OCI-LY3 (cell line): ENCODE measurements at regions not wholly inside any gene's neighbourhood (a gene's known extent, or its start where the extent isn't known, plus 50 kb on each side); places are given as distances from the start of the nearest gene placed in this dataset.

ENCODE experiments used
- H2AFZ ChIP-seq: fragments of 200-600, 300-600 bp; shearing (Covaris generic); 2 replicates; pipeline ENCODE4 v1.6.0; 2014; ENCODE audit warnings: antibody characterized with exemption, low read depth, low read length
- H3K27ac ChIP-seq: fragments of 200-600, 300-600 bp; sonication (generic); 2 replicates; pipeline ENCODE4 v1.5.1; 2014; ENCODE audit warnings: mild to moderate bottlenecking, low read length, moderate library complexity, mixed read lengths
- H3K27me3 ChIP-seq: fragments of 200-600, 300-600 bp; sonication (generic); 2 replicates; pipeline ENCODE4 v1.6.1; 2014; ENCODE audit warnings: low read depth, low read length, mixed read lengths
- H3K36me3 ChIP-seq: fragments of 200-600, 300-600 bp; sonication (generic); replicated peaks from 2 replicates; pipeline ENCODE3; 2014; ENCODE audit warnings: low read depth, low read length, mixed read lengths
- H3K4me1 ChIP-seq: fragments of 300-600, 200-600 bp; sonication (generic); 2 replicates; pipeline ENCODE4 v1.6.1; 2014; ENCODE audit warnings: low read length, mixed read lengths
- H3K4me2 ChIP-seq: fragments of 200-600, 300-600 bp; sonication (generic); 2 replicates; pipeline ENCODE4 v1.6.1; 2014; ENCODE audit warnings: low read length, mixed read lengths
- H3K4me3 ChIP-seq: fragments of 300-600, 200-600 bp; sonication (generic); 2 replicates; pipeline ENCODE4 v1.5.1; 2014; ENCODE audit warnings: antibody characterized with exemption, mild to moderate bottlenecking, low read length, moderate library complexity
- H3K79me2 ChIP-seq: fragments of 300-600, 200-600 bp; shearing (Covaris generic); 2 replicates; pipeline ENCODE4 v1.6.1; 2014; ENCODE audit warnings: mild to moderate bottlenecking, low read length, mixed read lengths
- H3K9ac ChIP-seq: fragments of 300-600, 200-600 bp; shearing (Covaris generic); 2 replicates; pipeline ENCODE4 v1.6.0; 2014; ENCODE audit warnings: mild to moderate bottlenecking, low read length, moderate library complexity
- H3K9me3 ChIP-seq: fragments of 200-600, 300-600 bp; shearing (Covaris generic); 2 replicates; pipeline ENCODE4 v1.6.1; 2014; ENCODE audit warnings: low read length, mixed read lengths; ENCODE audit not compliant: insufficient read depth
- H4K20me1 ChIP-seq: fragments of 200-600, 300-600 bp; sonication (generic); 2 replicates; pipeline ENCODE4 v1.6.1; 2016; ENCODE audit warnings: low read length, mixed read lengths; ENCODE audit not compliant: insufficient read depth
- CTCF ChIP-seq: fragments of 200-600, 300-600 bp; sonication (generic); IDR thresholded peaks from 2 replicates; pipeline ENCODE4 v1.5.1; 2014; ENCODE audit warnings: antibody characterized with exemption, low read length, low read depth
- EZH2phosphoT487 ChIP-seq: fragments of 200-600 bp; shearing (Covaris generic); IDR thresholded peaks from 2 replicates; pipeline ENCODE4 v1.6.1; 2018; ENCODE audit warnings: antibody characterized with exemption, mixed run types, low read depth

- H2AFZ ChIP-seq, result no peak overlapping the region
- H3K79me2 ChIP-seq, result peaks cover 6% of the 10 kb centered on the region; the same call in 1 of the 2 replicates
- no peak overlapping the region for H3K27ac ChIP-seq
- H3K4me2 ChIP-seq, result no peak overlapping the region
- H4K20me1 ChIP-seq, result no peaks in the 10 kb centered on the region
- H3K27me3 ChIP-seq, result no peaks in the 10 kb centered on the region
- TF ChIP-seq CTCF (no peak), EZH2phosphoT487 (no peak)
- peaks cover 6% of the 10 kb centered on the region for H3K36me3 ChIP-seq
- peaks cover 41% of the 10 kb centered on the region for H3K4me1 ChIP-seq
- no peak overlapping the region for H3K4me3 ChIP-seq
- no peaks in the 10 kb centered on the region for H3K9me3 ChIP-seq
- H3K9ac ChIP-seq, result no peak overlapping the region
These were observed 402.4 kb upstream of the RGS6 start for GRCh38 chr14:71529848-71530247.

GRCh38 chr14:71532344-71532743 lies 399.9 kb upstream of the RGS6 start:
- Histone ChIP-seq H2AFZ (no peak overlapping the region), H4K20me1 (no peaks in the 10 kb centered on the region), H3K79me2 (no peaks in the 10 kb centered on the region; the same call in 1 of the 2 replicates), H3K27me3 (no peaks in the 10 kb centered on the region), H3K4me3 (peak overlapping the region; percentile 69), H3K36me3 (peaks cover 6% of the 10 kb centered on the region), H3K9ac (peak overlapping the region; percentile 77), H3K4me2 (peak overlapping the region; percentile 93), H3K4me1 (peaks cover 36% of the 10 kb centered on the region), H3K27ac (peak overlapping the region; percentile 87), H3K9me3 (no peaks in the 10 kb centered on the region)
- TF ChIP-seq CTCF (no peak), EZH2phosphoT487 (no peak)

GRCh38 chr14:71532790-71533189 lies 399.4 kb upstream of the RGS6 start:
- Histone ChIP-seq H3K4me2 (peak overlapping the region; percentile 93), H2AFZ (no peak overlapping the region), H3K79me2 (no peaks in the 10 kb centered on the region; the same call in 1 of the 2 replicates)

GRCh38 chr14:71533390-71533789 lies 398.8 kb upstream of the RGS6 start:
- H4K20me1 ChIP-seq, result no peaks in the 10 kb centered on the region
- no peaks in the 10 kb centered on the region for H3K27me3 ChIP-seq
- H2AFZ ChIP-seq, result no peak overlapping the region
- H3K27ac ChIP-seq, result peak overlapping the region; percentile 87
- H3K4me3 ChIP-seq, result peak overlapping the region; percentile 69
- H3K4me2 ChIP-seq, result peak overlapping the region; percentile 93
- peaks cover 36% of the 10 kb centered on the region for H3K4me1 ChIP-seq
- no peaks in the 10 kb centered on the region; the same call in 1 of the 2 replicates for H3K79me2 ChIP-seq
- no peaks in the 10 kb centered on the region for H3K9me3 ChIP-seq
- peaks cover 6% of the 10 kb centered on the region for H3K36me3 ChIP-seq
- TF ChIP-seq CTCF (no peak), EZH2phosphoT487 (no peak)
- H3K9ac ChIP-seq, result peak overlapping the region; percentile 77

More at GRCh38 chr14:71532790-71533189, 399.4 kb upstream of the RGS6 start:
- Histone ChIP-seq H3K9me3 (no peaks in the 10 kb centered on the region), H3K36me3 (peaks cover 6% of the 10 kb centered on the region), H3K9ac (peak overlapping the region; percentile 77), H3K27me3 (no peaks in the 10 kb centered on the region), H3K4me1 (peaks cover 36% of the 10 kb centered on the region), H3K4me3 (peak overlapping the region; percentile 69), H4K20me1 (no peaks in the 10 kb centered on the region), H3K27ac (peak overlapping the region; percentile 87)
- TF ChIP-seq CTCF, result no peak
- TF ChIP-seq EZH2phosphoT487, result no peak
